GM19395 (cell line): ENCODE measurements at regions not wholly inside any gene's neighbourhood (a gene's known extent, or its start where the extent isn't known, plus 50 kb on each side); places are given as distances from the start of the nearest gene placed in this dataset.
"Not testable (repeated sequence)": the region's sequence is repeated elsewhere in the genome, so short reads cannot be mapped to it uniquely, and the experiment has no call there.

Source experiments
- ATAC-seq: cut with Tn5 transposase; IDR thresholded peaks from one replicate; pipeline ENCODE4 v1.9.1; 2021; ENCODE audit warnings: mild to moderate bottlenecking, moderate library complexity; ENCODE audit not compliant: unreplicated experiment

GRCh38 chr4:126386512-126386911 lies 1071.8 kb downstream of the FAT4 start:
- no peak for ATAC-seq

GRCh38 chr4:126395664-126396063 lies 1080.9 kb downstream of the FAT4 start:
- no peak for ATAC-seq

GRCh38 chr4:126396121-126396520 lies 1081.4 kb downstream of the FAT4 start:
- no peak for ATAC-seq

- no peak for ATAC-seq
Observed at GRCh38 chr4:126396703-126397102, 1081.9 kb downstream of the FAT4 start.

GRCh38 chr4:126404549-126404948 lies 1089.8 kb downstream of the FAT4 start:
- no peak for ATAC-seq

- ATAC-seq = peak; percentile 53
Observed at GRCh38 chr4:126405369-126405982, 1090.7 kb downstream of the FAT4 start.

GRCh38 chr4:126409746-126410145 lies 1095.0 kb downstream of the FAT4 start:
- ATAC-seq = no peak

- ATAC-seq = no peak
Observed at GRCh38 chr4:126411047-126411446, 1096.3 kb downstream of the FAT4 start.

- not testable (repeated sequence) for ATAC-seq
Observed at GRCh38 chr4:126412310-126412709, 1097.6 kb downstream of the FAT4 start.

GRCh38 chr4:126414741-126415140 lies 1100.0 kb downstream of the FAT4 start:
- ATAC-seq = no peak

GRCh38 chr4:126419266-126419665 lies 1104.5 kb downstream of the FAT4 start:
- no peak for ATAC-seq

- no peak for ATAC-seq
Observed at GRCh38 chr4:126427853-126428252, 1113.1 kb downstream of the FAT4 start.

GRCh38 chr4:126431049-126431448 lies 1116.3 kb downstream of the FAT4 start:
- ATAC-seq = no peak

- ATAC-seq = no peak
Observed at GRCh38 chr4:126435491-126435890, 1120.7 kb downstream of the FAT4 start.

GRCh38 chr4:126440297-126440696 lies 1125.5 kb downstream of the FAT4 start:
- no peak for ATAC-seq

- ATAC-seq = no peak
Observed at GRCh38 chr4:126441173-126442035, 1126.6 kb downstream of the FAT4 start.

GRCh38 chr4:126445596-126445995 lies 1130.8 kb downstream of the FAT4 start:
- no peak for ATAC-seq

- no peak for ATAC-seq
Observed at GRCh38 chr4:126446917-126447316, 1132.2 kb downstream of the FAT4 start.

- no peak for ATAC-seq
Observed at GRCh38 chr4:126448086-126448845, 1133.5 kb downstream of the FAT4 start.

GRCh38 chr4:126451237-126451873 lies 1136.6 kb downstream of the FAT4 start:
- no peak for ATAC-seq

- no peak for ATAC-seq
Observed at GRCh38 chr4:126455865-126456264, 1141.1 kb downstream of the FAT4 start.
